ENCODE measurements at regions not wholly inside any gene's neighbourhood (a gene's known extent, or its start where the extent isn't known, plus 50 kb on each side); places are given as distances from the start of the nearest gene placed in this dataset.

DNA sequence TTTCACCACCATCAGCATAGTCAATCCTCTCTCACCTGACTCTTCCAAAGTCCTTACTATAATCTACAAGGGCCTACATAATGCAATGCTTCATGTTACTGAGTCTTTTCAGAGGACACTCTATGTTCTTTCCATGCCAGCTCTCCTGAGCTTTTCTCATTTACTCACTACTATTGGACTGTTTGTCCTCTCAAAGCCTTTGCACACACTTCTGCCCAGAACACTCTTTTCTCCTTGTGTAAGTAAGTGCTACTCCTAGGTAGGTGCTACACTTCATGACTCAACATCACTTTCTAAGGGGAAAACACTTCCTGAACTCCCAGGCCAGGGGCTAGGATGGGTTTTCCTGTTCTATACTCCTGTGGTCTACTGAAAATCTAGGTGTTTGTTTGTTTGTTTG lies 82.5 kb upstream of the GULP1 start:
- no peak for ATAC-seq
- no peak for DNase-seq
- intact Hi-C loops (cut with DNase I), result no loop called here

DNA sequence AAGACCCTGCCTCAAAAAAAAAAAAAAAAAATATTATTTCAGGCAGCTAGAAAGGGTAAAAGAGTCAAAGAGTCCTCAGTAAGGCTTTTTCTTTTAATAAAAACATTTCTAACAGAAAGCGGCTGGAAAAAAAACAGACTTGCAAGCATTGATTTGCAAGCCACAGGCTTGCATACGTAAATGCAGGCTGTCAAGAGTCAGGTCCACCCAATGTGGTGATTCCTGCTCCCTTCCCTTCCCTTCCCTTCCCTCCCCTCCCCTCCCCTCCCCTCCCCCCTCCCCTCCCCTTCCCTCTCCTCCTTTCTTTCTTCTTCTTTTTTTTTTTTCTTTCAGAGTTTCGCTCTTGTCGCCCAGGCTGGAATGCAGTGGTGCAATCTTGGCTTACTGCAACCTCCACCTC lies 74.4 kb upstream of the GULP1 start:
- no peak for DNase-seq
- intact Hi-C loops (cut with DNase I), result no loop called here
- no peak for ATAC-seq

DNA sequence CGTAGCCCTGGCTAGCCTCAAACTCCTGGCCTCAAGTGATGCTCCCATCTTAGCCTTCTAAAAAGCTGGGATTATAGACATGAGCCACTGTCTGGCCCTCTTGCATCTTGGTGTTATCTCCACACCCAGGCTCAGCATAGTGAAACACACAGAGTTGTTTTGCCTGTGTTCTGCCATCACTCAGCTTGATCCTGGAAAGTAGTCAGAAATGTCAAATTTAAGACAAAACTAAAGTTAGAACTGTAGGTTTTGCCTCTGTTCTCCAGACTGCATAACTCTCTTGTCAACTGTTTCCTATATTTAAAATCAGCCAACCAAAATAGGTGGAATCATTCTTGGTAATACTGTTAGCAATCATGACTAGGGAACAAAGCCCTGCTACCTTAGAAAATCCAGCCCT lies 72.1 kb upstream of the GULP1 start:
- intact Hi-C loops (cut with DNase I), result no loop called here
- DNase-seq (no peak), ATAC-seq (no peak)

DNA sequence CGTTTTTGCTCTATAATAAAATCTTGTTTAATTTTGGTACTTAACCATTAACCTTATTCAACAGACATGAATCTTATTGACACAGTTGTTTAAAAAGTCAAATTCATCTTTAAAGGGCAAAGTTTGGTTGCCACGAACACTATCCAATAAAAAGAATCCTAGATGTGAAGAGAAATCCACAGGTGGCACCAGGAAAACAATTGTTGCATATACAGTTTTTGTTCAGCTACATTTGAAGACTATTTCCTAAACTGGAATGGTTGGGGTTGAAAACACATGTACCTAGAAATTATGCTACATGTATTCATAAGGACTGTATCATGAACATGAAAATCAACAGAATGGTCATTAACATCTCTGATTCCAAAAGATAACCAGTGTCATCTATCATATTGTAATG lies 71.1 kb upstream of the GULP1 start:
- intact Hi-C loops (cut with DNase I), result loop anchor here in 1 of 2 donors (10.0 kb wide), 1 partner anchor 146 kb away; no protein-coding TSS in a partner anchor
- ATAC-seq (no peak), DNase-seq (no peak)

DNA sequence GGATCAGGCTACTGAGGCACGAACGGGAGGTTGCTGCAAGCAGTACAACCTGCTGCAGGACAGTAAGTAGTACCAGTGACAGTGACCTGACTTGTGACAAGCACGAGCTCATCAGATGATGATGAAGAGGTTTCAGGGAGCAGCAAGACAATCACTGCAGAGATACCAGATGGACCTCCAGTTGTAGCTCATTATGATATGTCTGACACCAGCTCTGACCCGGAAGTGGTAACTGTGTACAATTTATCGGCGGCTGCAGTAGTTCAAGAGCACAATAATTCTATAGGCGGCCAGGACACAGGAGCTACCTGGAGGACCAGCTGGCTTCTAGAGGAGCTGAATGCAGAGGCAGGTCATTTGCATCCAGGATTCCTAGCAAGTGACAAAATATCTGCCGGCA lies 64.0 kb upstream of the GULP1 start:
- ATAC-seq (no peak), DNase-seq (no peak)
- intact Hi-C loops (cut with DNase I), result loop anchor here in 1 of 2 donors (10.0 kb wide), 1 partner anchor 153 kb away; no protein-coding TSS in a partner anchor

DNA sequence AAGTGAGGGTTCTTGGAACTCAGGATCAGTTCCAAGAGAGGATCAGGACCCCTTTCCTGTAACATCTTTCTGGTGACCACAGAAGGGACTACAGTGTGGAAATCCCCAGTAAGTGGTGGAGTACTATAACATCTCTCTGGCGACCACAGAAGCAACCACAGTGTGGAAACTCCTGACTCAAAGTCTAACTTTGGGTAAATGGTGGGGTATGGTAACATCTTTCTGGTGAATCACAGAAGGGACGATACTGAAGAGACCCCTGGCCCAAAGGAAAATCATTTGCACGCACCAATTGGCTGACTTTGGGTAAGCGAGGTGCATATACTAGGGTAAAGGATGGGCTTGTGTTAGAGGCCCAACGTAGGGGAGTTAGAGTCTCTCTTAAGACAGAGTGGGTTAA lies 56.3 kb upstream of the GULP1 start:
- intact Hi-C loops (cut with DNase I), result no loop called here
- DNase-seq (no peak), ATAC-seq (no peak)

DNA sequence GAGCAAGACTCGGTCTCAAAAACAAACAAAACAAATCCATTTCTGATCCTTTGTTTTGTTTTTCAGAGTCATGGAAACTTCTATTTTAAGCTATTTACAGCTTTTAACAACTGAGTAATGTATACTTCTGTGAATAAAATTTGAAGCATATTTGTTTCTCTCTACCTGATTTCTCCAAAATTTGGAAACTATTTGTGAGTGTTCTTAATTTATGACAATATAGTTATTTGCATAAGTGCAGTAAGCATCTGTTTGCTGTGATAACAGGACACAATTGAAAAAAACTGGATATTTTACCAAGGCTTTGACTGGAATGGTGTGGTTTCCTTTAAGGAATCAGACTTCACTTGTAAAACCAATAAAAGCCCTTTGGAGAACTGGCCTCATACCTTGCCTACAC lies 53.3 kb upstream of the GULP1 start:
- DNase-seq (no peak), ATAC-seq (no peak)
- intact Hi-C loops (cut with DNase I), result no loop called here

Data from left cardiac atrium (tissue), 4 donors.